K562 (cell line): ENCODE measurements at regions not wholly inside any gene's neighbourhood (a gene's known extent, or its start where the extent isn't known, plus 50 kb on each side); places are given as distances from the start of the nearest gene placed in this dataset.

ENCODE experiments used
- ATAC-seq: fragments of 200-7000 bp; cut with Tn5 transposase; 3 replicates; pipeline ENCODE4 v1.9.1; 2020; ENCODE audit warnings: moderate library complexity
- BruUV-seq: library from RNA; stranded (reverse); fragments of 400-500 nt; replicated peaks from 2 replicates; lab custom pipeline; 2021; lab: Mats Ljungman, UMichigan
- CTCF ChIA-PET: fragments of 300-600 bp; formaldehyde crosslinking; extraction: SDS; loops from one replicate; lab custom pipeline; 2021; ENCODE audit warnings: low intra/inter-chr PET ratio; lab: Yijun Ruan, JAX
- POLR2A ChIA-PET: fragments of 300-600, 350-650 bp; sonication (Branson Sonifier 250); formaldehyde crosslinking; extraction: SDS; loops from one replicate; lab custom pipeline; 2021; ENCODE audit warnings: antibody characterized with exemption, inconsistent platforms; lab: Yijun Ruan, JAX
- DNase-seq, 4 experiments: peaks; one replicate each; pipeline versions ENCODE4 v3.0.0 to v3.0.0-alpha.2; 2011 to 2018; ENCODE audit warnings: low spot score in 3 of 4, mixed read lengths in 3 of 4; ENCODE audit errors: extremely low read depth in 1 of 4
- FAIRE-seq: peaks from 2 replicates; lab custom pipeline; 2011; peaks lifted over from hg19 to GRCh38; lab: Jason Lieb, UNC
- H2AFZ ChIP-seq: 2 replicates; pipeline ENCODE4 v1.6.0; 2011; ENCODE audit warnings: low read depth, low read length, control low read depth, inconsistent platforms
- H3K27ac ChIP-seq: fragments of 200-600 bp; 3 replicates; pipeline ENCODE4 v1.8.0; 2011; ENCODE audit warnings: low read depth, mild to moderate bottlenecking, control low read depth, inconsistent platforms, low read length, moderate library complexity, mixed read lengths; ENCODE audit errors: extremely low read depth
- H3K27me3 ChIP-seq, 2 experiments: fragments of 300-600 bp in 1 of 2; 2 replicates in 1 of 2; 3 replicates in 1 of 2; pipeline versions ENCODE4 v1.6.0 to v1.8.0; 2011; ENCODE audit warnings: inconsistent platforms in 2 of 2, low read length in 2 of 2, mild to moderate bottlenecking in 1 of 2, mixed read lengths in 1 of 2, moderate library complexity in 1 of 2; ENCODE audit not compliant: control insufficient read depth in 2 of 2, insufficient read depth in 2 of 2
- H3K36me3 ChIP-seq: fragments of 300-600 bp; 3 replicates; pipeline ENCODE4 v1.8.0; 2011; ENCODE audit warnings: mild to moderate bottlenecking, low read length, inconsistent platforms; ENCODE audit not compliant: control insufficient read depth, insufficient read depth
- H3K4me1 ChIP-seq, 2 experiments: fragments of 200-600 bp in 1 of 2; replicated peaks in 1 of 2; 2 replicates in 1 of 2; 3 replicates in 1 of 2; pipeline versions ENCODE4 v1.5.1 to v1.8.0; 2011; ENCODE audit warnings: inconsistent platforms in 2 of 2, low read length in 2 of 2, mild to moderate bottlenecking in 1 of 2, mixed read lengths in 1 of 2, moderate library complexity in 1 of 2; ENCODE audit not compliant: control insufficient read depth in 2 of 2, insufficient read depth in 2 of 2
- H3K4me2 ChIP-seq: 2 replicates; pipeline ENCODE4 v1.6.1; 2011; ENCODE audit warnings: low read length, control low read depth, inconsistent platforms, mixed read lengths; ENCODE audit not compliant: insufficient read depth
- H3K4me3 ChIP-seq: fragments of 200-600 bp; sonication (generic), shearing (Covaris generic); 2 replicates; pipeline ENCODE4 v1.5.1; 2016; ENCODE audit warnings: control low read depth, inconsistent platforms
- H3K79me2 ChIP-seq: fragments of 200-600 bp; 3 replicates; pipeline ENCODE4 v1.8.0; 2011; ENCODE audit warnings: low read length, inconsistent platforms; ENCODE audit not compliant: control insufficient read depth, insufficient read depth
- H3K9ac ChIP-seq, 2 experiments: 2 replicates each; pipeline versions ENCODE4 v1.6.0 to v1.6.1; 2011; ENCODE audit warnings: low read depth in 2 of 2, low read length in 2 of 2, control low read depth in 1 of 2, inconsistent platforms in 1 of 2, mild to moderate bottlenecking in 1 of 2, mixed read lengths in 1 of 2; ENCODE audit not compliant: insufficient read depth in 1 of 2
- H3K9me1 ChIP-seq: one replicate; pipeline ENCODE4 v1.6.0; 2011; ENCODE audit warnings: inconsistent platforms, mild to moderate bottlenecking, low read length, moderate library complexity; ENCODE audit not compliant: control insufficient read depth, insufficient read depth
- H3K9me3 ChIP-seq: replicated peaks from 2 replicates; pipeline ENCODE4 v1.5.1; 2011; ENCODE audit warnings: low read depth, low read length, inconsistent platforms; ENCODE audit not compliant: control insufficient read depth, insufficient read depth
- H4K20me1 ChIP-seq: replicated peaks from 2 replicates; pipeline ENCODE4 v1.6.1; 2011; ENCODE audit warnings: low read length, inconsistent platforms, mixed read lengths; ENCODE audit not compliant: control insufficient read depth, insufficient read depth
- ATF2 ChIP-seq: sonication (generic); formaldehyde crosslinking; IDR thresholded peaks from 2 replicates; pipeline ENCODE4 v1.8.1; 2022; ENCODE audit warnings: missing genetic modification reagents
- BDP1 ChIP-seq: IDR thresholded peaks from 3 replicates; pipeline ENCODE4 v1.6.1; 2011; ENCODE audit not compliant: insufficient read length, insufficient read depth
- BRD9 ChIP-seq: fragments of 450-650 bp; IDR thresholded peaks from 2 replicates; pipeline ENCODE4 v1.6.1; 2018; ENCODE audit warnings: low read depth; ENCODE audit not compliant: partially characterized antibody
- GATAD2A ChIP-seq: fragments of 450-650 bp; IDR thresholded peaks from 2 replicates; pipeline ENCODE4 v1.6.1; 2017
- HDGF ChIP-seq: fragments of 450-650 bp; IDR thresholded peaks from 2 replicates; pipeline ENCODE4 v1.6.1; 2016
- RNF2 ChIP-seq: sonication (generic); IDR thresholded peaks from 2 replicates; pipeline ENCODE4 v1.6.1; 2016
- SAFB ChIP-seq: fragments of 200-400 bp; formaldehyde crosslinking; IDR thresholded peaks from 2 replicates; pipeline ENCODE4 v1.6.1; 2017; ENCODE audit warnings: low read depth, low read length, borderline replicate concordance
- ZBTB1 ChIP-seq: sonication (generic); formaldehyde crosslinking; IDR thresholded peaks from 2 replicates; pipeline ENCODE4 v1.8.1; 2023; ENCODE audit warnings: missing genetic modification reagents, low read depth, mild to moderate bottlenecking, borderline replicate concordance
- ZNF274 ChIP-seq: IDR thresholded peaks from 2 replicates; pipeline ENCODE4 v1.6.1; 2011; ENCODE audit warnings: low read depth, mild to moderate bottlenecking, low read length, moderate library complexity, borderline replicate concordance
- WGBS: fragments of 100-300 bp; shearing (Covaris generic); methylation state at CpG from one replicate; pipeline ENCODE4 v1.1.6; 2016; ENCODE audit warnings: low coverage, mixed read lengths; ENCODE audit not compliant: insufficient coverage; ENCODE audit errors: missing lambda C conversion rate; 5-methylcytosine and 5-hydroxymethylcytosine counted together
- in situ Hi-C: fragments of 300-500 bp; cut with MboI; formaldehyde crosslinking; loops from 4 replicates; pipeline ENCODE4 v1.15.0; 2018; ENCODE audit warnings: inconsistent platforms, mixed read lengths
- intact Hi-C: fragments of 100-400 bp; cut with micrococcal nuclease; formaldehyde crosslinking; loops from 2 replicates; pipeline ENCODE4 v1.14.2; 2022
- TF ChIP-seq, protein P1 (sequence below): sonication (generic); formaldehyde crosslinking; IDR thresholded peaks from 2 replicates; pipeline ENCODE4 v1.8.0; 2022; ENCODE audit warnings: missing genetic modification reagents, mild to moderate bottlenecking, moderate library complexity, borderline replicate concordance
- TF ChIP-seq, protein P2 (sequence below): fragments of 450-650 bp; IDR thresholded peaks from 2 replicates; pipeline ENCODE4 v1.6.1; 2016; ENCODE audit warnings: mild to moderate bottlenecking, moderate library complexity

DNA sequence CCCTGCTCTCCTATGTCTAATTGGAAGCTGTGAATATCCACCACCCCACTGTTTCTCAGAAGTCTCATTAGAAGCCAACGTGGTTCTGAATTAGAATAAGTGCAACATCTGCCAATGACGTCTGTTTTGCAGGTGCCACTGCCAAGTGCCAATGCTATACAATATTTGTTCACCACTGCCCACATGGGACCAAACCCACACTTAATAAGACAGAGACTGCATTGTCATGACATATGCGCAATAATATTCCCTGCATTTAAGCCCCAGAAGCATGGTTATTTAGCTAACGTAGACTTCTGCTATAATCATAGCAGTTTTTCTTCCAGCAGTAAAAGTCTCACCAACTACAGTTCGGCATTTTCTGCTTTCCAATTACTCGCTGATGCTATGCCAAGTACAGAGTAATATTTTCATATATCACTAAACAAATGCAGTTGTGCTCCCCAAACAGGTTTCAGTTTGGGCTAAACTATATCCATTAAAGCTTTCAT is 262.5 kb upstream of the PCDH18 start:
- ChIA-PET POLR2A (no interaction called here), CTCF (no interaction called here)
- H3K4me3 ChIP-seq: no peak overlapping the region
- H3K4me1 ChIP-seq: no peaks in the 10 kb centered on the region
- H3K9me1 ChIP-seq: no peaks in the 10 kb centered on the region
- H3K9me3 ChIP-seq: no peaks in the 10 kb centered on the region
- H3K4me2 ChIP-seq: no peak overlapping the region
- no peak overlapping the region for H3K27ac ChIP-seq
- no peaks in the 10 kb centered on the region for H3K36me3 ChIP-seq
- no peak overlapping the region for H3K9ac ChIP-seq
- no peak for FAIRE-seq
- ATAC-seq: no peak
- no peaks in the 10 kb centered on the region for H4K20me1 ChIP-seq
- intact Hi-C loops (no loop called here), in situ Hi-C loops (no loop called here)
- no peaks in the 10 kb centered on the region for H3K27me3 ChIP-seq
- H3K79me2 ChIP-seq: no peaks in the 10 kb centered on the region
- no TSS peak for BruUV-seq
- DNase-seq: no peak
- no peak overlapping the region for H2AFZ ChIP-seq
- WGBS: 6% methylated on average over 6 of the region's 6 CpGs
- TF ChIP-seq SAFB: no peak
- TF ChIP-seq HDGF: no peak
- TF ChIP-seq ZNF274: no peak
- TF ChIP-seq, protein P1, sequence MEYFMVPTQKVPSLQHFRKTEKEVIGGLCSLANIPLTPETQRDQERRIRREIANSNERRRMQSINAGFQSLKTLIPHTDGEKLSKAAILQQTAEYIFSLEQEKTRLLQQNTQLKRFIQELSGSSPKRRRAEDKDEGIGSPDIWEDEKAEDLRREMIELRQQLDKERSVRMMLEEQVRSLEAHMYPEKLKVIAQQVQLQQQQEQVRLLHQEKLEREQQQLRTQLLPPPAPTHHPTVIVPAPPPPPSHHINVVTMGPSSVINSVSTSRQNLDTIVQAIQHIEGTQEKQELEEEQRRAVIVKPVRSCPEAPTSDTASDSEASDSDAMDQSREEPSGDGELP (CRISPR knock-in tag): no peak
- TF ChIP-seq RNF2: no peak
- TF ChIP-seq ZBTB1 (CRISPR knock-in tag): no peak
- no peak for TF ChIP-seq BRD9
- TF ChIP-seq, protein P2, sequence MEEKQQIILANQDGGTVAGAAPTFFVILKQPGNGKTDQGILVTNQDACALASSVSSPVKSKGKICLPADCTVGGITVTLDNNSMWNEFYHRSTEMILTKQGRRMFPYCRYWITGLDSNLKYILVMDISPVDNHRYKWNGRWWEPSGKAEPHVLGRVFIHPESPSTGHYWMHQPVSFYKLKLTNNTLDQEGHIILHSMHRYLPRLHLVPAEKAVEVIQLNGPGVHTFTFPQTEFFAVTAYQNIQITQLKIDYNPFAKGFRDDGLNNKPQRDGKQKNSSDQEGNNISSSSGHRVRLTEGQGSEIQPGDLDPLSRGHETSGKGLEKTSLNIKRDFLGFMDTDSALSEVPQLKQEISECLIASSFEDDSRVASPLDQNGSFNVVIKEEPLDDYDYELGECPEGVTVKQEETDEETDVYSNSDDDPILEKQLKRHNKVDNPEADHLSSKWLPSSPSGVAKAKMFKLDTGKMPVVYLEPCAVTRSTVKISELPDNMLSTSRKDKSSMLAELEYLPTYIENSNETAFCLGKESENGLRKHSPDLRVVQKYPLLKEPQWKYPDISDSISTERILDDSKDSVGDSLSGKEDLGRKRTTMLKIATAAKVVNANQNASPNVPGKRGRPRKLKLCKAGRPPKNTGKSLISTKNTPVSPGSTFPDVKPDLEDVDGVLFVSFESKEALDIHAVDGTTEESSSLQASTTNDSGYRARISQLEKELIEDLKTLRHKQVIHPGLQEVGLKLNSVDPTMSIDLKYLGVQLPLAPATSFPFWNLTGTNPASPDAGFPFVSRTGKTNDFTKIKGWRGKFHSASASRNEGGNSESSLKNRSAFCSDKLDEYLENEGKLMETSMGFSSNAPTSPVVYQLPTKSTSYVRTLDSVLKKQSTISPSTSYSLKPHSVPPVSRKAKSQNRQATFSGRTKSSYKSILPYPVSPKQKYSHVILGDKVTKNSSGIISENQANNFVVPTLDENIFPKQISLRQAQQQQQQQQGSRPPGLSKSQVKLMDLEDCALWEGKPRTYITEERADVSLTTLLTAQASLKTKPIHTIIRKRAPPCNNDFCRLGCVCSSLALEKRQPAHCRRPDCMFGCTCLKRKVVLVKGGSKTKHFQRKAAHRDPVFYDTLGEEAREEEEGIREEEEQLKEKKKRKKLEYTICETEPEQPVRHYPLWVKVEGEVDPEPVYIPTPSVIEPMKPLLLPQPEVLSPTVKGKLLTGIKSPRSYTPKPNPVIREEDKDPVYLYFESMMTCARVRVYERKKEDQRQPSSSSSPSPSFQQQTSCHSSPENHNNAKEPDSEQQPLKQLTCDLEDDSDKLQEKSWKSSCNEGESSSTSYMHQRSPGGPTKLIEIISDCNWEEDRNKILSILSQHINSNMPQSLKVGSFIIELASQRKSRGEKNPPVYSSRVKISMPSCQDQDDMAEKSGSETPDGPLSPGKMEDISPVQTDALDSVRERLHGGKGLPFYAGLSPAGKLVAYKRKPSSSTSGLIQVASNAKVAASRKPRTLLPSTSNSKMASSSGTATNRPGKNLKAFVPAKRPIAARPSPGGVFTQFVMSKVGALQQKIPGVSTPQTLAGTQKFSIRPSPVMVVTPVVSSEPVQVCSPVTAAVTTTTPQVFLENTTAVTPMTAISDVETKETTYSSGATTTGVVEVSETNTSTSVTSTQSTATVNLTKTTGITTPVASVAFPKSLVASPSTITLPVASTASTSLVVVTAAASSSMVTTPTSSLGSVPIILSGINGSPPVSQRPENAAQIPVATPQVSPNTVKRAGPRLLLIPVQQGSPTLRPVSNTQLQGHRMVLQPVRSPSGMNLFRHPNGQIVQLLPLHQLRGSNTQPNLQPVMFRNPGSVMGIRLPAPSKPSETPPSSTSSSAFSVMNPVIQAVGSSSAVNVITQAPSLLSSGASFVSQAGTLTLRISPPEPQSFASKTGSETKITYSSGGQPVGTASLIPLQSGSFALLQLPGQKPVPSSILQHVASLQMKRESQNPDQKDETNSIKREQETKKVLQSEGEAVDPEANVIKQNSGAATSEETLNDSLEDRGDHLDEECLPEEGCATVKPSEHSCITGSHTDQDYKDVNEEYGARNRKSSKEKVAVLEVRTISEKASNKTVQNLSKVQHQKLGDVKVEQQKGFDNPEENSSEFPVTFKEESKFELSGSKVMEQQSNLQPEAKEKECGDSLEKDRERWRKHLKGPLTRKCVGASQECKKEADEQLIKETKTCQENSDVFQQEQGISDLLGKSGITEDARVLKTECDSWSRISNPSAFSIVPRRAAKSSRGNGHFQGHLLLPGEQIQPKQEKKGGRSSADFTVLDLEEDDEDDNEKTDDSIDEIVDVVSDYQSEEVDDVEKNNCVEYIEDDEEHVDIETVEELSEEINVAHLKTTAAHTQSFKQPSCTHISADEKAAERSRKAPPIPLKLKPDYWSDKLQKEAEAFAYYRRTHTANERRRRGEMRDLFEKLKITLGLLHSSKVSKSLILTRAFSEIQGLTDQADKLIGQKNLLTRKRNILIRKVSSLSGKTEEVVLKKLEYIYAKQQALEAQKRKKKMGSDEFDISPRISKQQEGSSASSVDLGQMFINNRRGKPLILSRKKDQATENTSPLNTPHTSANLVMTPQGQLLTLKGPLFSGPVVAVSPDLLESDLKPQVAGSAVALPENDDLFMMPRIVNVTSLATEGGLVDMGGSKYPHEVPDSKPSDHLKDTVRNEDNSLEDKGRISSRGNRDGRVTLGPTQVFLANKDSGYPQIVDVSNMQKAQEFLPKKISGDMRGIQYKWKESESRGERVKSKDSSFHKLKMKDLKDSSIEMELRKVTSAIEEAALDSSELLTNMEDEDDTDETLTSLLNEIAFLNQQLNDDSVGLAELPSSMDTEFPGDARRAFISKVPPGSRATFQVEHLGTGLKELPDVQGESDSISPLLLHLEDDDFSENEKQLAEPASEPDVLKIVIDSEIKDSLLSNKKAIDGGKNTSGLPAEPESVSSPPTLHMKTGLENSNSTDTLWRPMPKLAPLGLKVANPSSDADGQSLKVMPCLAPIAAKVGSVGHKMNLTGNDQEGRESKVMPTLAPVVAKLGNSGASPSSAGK: no peak
- TF ChIP-seq BDP1: no peak
- TF ChIP-seq ATF2 (CRISPR knock-in tag): no peak
- TF ChIP-seq GATAD2A: no peak
